ENCODE measurements at regions not wholly inside any gene's neighbourhood (a gene's known extent, or its start where the extent isn't known, plus 50 kb on each side); places are given as distances from the start of the nearest gene placed in this dataset.

DNA sequence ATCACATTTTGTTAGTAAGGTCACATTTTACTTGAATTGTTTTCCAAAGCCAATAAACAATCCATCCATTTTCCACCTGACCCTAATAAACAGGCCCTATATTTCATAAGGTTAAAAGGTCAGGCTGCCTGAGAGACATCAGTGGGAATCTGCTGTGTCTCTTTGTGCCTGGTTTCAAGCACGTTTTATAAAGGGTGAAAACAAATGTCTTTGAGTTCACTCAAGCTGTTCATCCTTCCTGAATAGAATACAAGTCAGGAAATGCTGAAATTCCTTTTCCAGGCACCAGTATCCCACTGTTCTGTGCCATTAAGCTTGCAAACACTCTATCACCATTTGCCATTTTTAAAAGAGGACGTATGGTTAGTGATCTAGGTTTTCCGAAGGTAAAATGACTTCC is 67.5 kb upstream of the SPATA13 start:
- in situ Hi-C loops (cut with HindIII; ENCODE audit: low sequenced_read_pairs) = no loop called here

GRCh38 chr13:24096659-24097058 is 63.9 kb upstream of the SPATA13 start:
- in situ Hi-C loops (cut with HindIII; ENCODE audit: low sequenced_read_pairs) = no loop called here

More for the DNA sequence above, 67.5 kb upstream of the SPATA13 start:
- no peak for DNase-seq (ENCODE audit: low spot score)

GRCh38 chr13:24097064-24097463 is 63.5 kb upstream of the SPATA13 start:
- in situ Hi-C loops (cut with HindIII; ENCODE audit: low sequenced_read_pairs) = no loop called here
- no peak for DNase-seq (ENCODE audit: low spot score)

More at GRCh38 chr13:24096659-24097058, 63.9 kb upstream of the SPATA13 start:
- DNase-seq (ENCODE audit: low spot score) = no peak

- no peak for DNase-seq (ENCODE audit: low spot score)
- in situ Hi-C loops (cut with HindIII; ENCODE audit: low sequenced_read_pairs) = no loop called here
Observed at GRCh38 chr13:24097667-24098066, 62.9 kb upstream of the SPATA13 start.

DNA sequence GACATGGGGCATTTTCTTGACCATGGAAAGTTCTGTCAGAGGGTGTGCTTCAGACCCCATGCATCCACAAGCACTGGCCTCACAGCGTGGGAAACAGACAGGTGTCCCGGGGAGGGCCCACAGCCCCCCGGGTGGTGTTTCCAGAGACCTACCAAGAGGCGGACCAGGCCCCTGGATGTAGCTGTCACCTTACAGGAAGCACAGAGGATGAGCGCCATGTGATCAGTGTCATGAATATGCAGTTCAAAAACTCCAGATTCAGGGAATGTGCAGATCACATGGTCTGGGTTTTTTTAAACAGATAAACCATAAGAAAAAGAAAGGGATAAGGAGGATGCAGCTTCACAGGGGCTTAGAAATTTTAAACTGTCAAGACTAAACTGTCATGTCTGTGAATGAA is 61.0 kb upstream of the SPATA13 start:
- in situ Hi-C loops (cut with HindIII; ENCODE audit: low sequenced_read_pairs) = no loop called here
- DNase-seq (ENCODE audit: low spot score) = no peak

DNA sequence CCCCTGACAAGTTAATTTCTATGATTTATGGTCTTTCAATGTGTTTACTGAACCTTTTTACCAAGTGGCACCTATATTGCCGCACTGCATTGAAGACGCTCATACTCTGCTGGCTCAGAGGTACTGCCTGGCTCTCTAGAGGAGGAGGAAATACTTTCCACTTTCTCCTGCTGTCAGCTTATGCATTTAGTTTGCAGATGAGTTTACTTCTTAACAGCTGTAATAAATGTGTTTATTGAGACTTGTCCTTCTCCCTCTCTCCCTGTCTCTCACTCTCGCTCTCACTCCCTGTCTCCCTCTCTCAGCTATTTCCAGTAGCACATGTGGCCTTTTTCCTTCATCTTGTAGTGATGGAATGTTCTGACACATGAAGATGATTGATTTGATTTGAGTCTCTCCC is 60.3 kb upstream of the SPATA13 start:
- in situ Hi-C loops (cut with HindIII; ENCODE audit: low sequenced_read_pairs) = no loop called here
- no peak for DNase-seq (ENCODE audit: low spot score)

GRCh38 chr13:24103782-24104372 is 56.6 kb upstream of the SPATA13 start:
- in situ Hi-C loops (cut with HindIII; ENCODE audit: low sequenced_read_pairs) = no loop called here
- DNase-seq (ENCODE audit: low spot score) = no peak

- DNase-seq (ENCODE audit: low spot score) = no peak
- in situ Hi-C loops (cut with HindIII; ENCODE audit: low sequenced_read_pairs) = no loop called here
Observed at GRCh38 chr13:24104723-24105122, 55.8 kb upstream of the SPATA13 start.

DNA sequence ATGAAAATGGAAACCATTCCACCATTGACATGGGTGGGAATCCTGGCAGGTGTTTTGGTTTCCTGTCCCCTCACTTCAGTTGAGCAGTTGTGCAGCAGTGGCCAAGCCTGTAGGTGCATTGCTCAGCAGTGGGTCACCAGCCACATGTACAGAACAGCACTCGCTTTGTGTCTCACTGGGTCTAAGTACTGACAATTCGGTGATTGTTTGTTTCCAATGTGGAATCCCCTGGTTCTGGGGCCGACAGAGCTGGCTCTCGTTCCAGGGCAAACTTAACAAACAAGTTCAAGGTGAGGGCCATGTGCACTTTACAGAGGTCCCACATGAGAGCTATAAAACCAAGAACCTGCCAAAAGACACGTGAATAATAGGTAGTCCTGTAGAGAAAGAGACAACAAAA is 54.1 kb upstream of the SPATA13 start:
- no peak for DNase-seq (ENCODE audit: low spot score)
- in situ Hi-C loops (cut with HindIII; ENCODE audit: low sequenced_read_pairs) = no loop called here

GRCh38 chr13:24107955-24108614 is 52.4 kb upstream of the SPATA13 start:
- in situ Hi-C loops (cut with HindIII; ENCODE audit: low sequenced_read_pairs) = no loop called here
- DNase-seq (ENCODE audit: low spot score) = no peak

GRCh38 chr13:24108615-24108965 is 51.9 kb upstream of the SPATA13 start:
- in situ Hi-C loops (cut with HindIII; ENCODE audit: low sequenced_read_pairs) = no loop called here

GRCh38 chr13:24110011-24110410 is 50.5 kb upstream of the SPATA13 start:
- in situ Hi-C loops (cut with HindIII; ENCODE audit: low sequenced_read_pairs) = no loop called here
- no peak for DNase-seq (ENCODE audit: low spot score)

More at GRCh38 chr13:24108615-24108965, 51.9 kb upstream of the SPATA13 start:
- DNase-seq (ENCODE audit: low spot score) = no peak
